Stimulated activated CD4-positive, alpha-beta T cell treated with anti-CD3 and anti-CD28 coated beads, Interleukin-1b, Interleukin-23, amount 100 ng/mL, for 48 hours (primary cell): ENCODE measurements at regions not wholly inside any gene's neighbourhood (a gene's known extent, or its start where the extent isn't known, plus 50 kb on each side); places are given as distances from the start of the nearest gene placed in this dataset.

Experiments
- DNase-seq: peaks from one replicate; pipeline ENCODE4 v3.0.0-alpha.2; 2020

GRCh38 chr16:86664522-86665318 lies 86.4 kb downstream of the FOXL1 start:
- peak; percentile 85 for DNase-seq

- DNase-seq, result no peak
These were observed 86.9 kb downstream of the FOXL1 start for GRCh38 chr16:86665319-86665675.

- DNase-seq, result no peak
These were observed 87.6 kb downstream of the FOXL1 start for GRCh38 chr16:86665929-86666328.

GRCh38 chr16:86667035-86667434 lies 88.7 kb downstream of the FOXL1 start:
- DNase-seq, result no peak

GRCh38 chr16:86668136-86668910 lies 90.0 kb downstream of the FOXL1 start:
- no peak for DNase-seq

GRCh38 chr16:86669285-86669805 lies 91.0 kb downstream of the FOXL1 start:
- no peak for DNase-seq

GRCh38 chr16:86669937-86670749 lies 91.8 kb downstream of the FOXL1 start:
- DNase-seq, result no peak

- DNase-seq, result no peak
These were observed 92.4 kb downstream of the FOXL1 start for GRCh38 chr16:86670750-86671234.

- DNase-seq, result no peak
These were observed 93.3 kb downstream of the FOXL1 start for GRCh38 chr16:86671486-86672178.

- DNase-seq, result no peak
These were observed 94.0 kb downstream of the FOXL1 start for GRCh38 chr16:86672179-86672863.

- DNase-seq, result no peak
These were observed 95.0 kb downstream of the FOXL1 start for GRCh38 chr16:86673090-86673955.

GRCh38 chr16:86673956-86674453 lies 95.7 kb downstream of the FOXL1 start:
- no peak for DNase-seq

- no peak for DNase-seq
These were observed 97.9 kb downstream of the FOXL1 start for GRCh38 chr16:86676254-86676670.

GRCh38 chr16:86679490-86679889 lies 101.1 kb downstream of the FOXL1 start:
- DNase-seq, result no peak

GRCh38 chr16:86680162-86680561 lies 101.8 kb downstream of the FOXL1 start:
- DNase-seq, result no peak

- no peak for DNase-seq
These were observed 102.3 kb downstream of the FOXL1 start for GRCh38 chr16:86680661-86681030.

- no peak for DNase-seq
These were observed 102.8 kb downstream of the FOXL1 start for GRCh38 chr16:86681031-86681756.

GRCh38 chr16:86681757-86682106 lies 103.4 kb downstream of the FOXL1 start:
- DNase-seq, result no peak

- no peak for DNase-seq
These were observed 104.0 kb downstream of the FOXL1 start for GRCh38 chr16:86682219-86682904.
